SK-N-MC (cell line): ENCODE measurements at regions not wholly inside any gene's neighbourhood (a gene's known extent, or its start where the extent isn't known, plus 50 kb on each side); places are given as distances from the start of the nearest gene placed in this dataset.

Source experiments
- EZH2 ChIP-seq: fragments of 200-600 bp; sonication (generic); IDR thresholded peaks from one replicate; pipeline ENCODE4 v1.6.1; 2017; ENCODE audit warnings: antibody characterized with exemption
- FOXP2 ChIP-seq: optimal IDR thresholded peaks from 2 replicates; pipeline ENCODE3; 2011; ENCODE audit warnings: mild to moderate bottlenecking, moderate library complexity; ENCODE audit not compliant: insufficient read depth; ENCODE audit errors: extremely low read length, control extremely low read depth
- POLR2AphosphoS5 ChIP-seq: IDR thresholded peaks from 2 replicates; pipeline ENCODE4 v1.6.1; 2012; ENCODE audit warnings: mild to moderate bottlenecking, low read depth, low read length, borderline replicate concordance

DNA sequence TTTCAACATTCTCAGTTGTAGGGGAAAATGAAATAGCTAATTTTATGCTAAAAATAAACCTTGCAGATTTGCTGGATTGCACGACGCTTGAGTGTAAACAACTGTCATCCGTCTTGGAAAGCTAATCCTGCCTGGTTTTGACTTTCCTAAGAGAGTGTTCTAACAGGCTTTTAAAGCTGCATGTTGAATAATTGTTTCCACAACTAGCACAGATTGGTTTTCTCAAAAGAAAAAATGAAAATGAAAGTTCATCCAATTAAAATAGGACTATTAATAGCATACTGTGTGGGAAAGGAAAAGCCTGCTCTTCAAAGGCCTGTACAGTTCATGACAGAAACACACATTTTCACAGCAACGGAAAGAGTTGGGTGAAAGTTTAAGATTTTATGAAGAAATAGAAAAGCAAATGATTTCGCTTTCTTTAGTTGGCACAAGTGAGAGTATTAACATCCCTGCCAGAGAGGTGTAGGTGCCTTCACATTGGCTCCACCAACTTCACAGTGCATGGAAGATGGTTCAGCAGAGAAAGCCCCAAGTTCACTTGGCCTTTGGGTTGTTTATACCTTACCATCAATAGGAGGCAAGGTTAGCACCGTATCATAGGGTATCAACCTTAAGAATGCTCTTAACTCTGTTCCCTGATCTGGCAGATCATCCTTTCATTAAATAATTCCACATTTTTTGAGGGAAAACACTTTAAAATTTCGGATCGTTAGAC lies 140.0 kb upstream of the GUCY1A1 start:
- TF ChIP-seq POLR2AphosphoS5 (no peak), EZH2 (no peak), FOXP2 (no peak)
